GM20431 (cell line): ENCODE measurements at regions not wholly inside any gene's neighbourhood (a gene's known extent, or its start where the extent isn't known, plus 50 kb on each side); places are given as distances from the start of the nearest gene placed in this dataset.
"Not testable (repeated sequence)": the region's sequence is repeated elsewhere in the genome, so short reads cannot be mapped to it uniquely, and the experiment has no call there.

ENCODE experiments used
- in situ Hi-C: fragments of 300-500 bp; cut with MseI, MboI; formaldehyde crosslinking; loops from one replicate; pipeline ENCODE4 v1.15.0; 2020; ENCODE audit warnings: low sequenced_read_pairs; ENCODE audit not compliant: unreplicated experiment

- in situ Hi-C loops = not testable (repeated sequence)
These were observed 141.1 kb downstream of the SLCO4C1 start for GRCh38 chr5:102154791-102155605.

- in situ Hi-C loops = no loop called here
These were observed 141.8 kb downstream of the SLCO4C1 start for GRCh38 chr5:102154291-102154690.

- in situ Hi-C loops = no loop called here
These were observed 142.9 kb downstream of the SLCO4C1 start for GRCh38 chr5:102153003-102153759.

DNA sequence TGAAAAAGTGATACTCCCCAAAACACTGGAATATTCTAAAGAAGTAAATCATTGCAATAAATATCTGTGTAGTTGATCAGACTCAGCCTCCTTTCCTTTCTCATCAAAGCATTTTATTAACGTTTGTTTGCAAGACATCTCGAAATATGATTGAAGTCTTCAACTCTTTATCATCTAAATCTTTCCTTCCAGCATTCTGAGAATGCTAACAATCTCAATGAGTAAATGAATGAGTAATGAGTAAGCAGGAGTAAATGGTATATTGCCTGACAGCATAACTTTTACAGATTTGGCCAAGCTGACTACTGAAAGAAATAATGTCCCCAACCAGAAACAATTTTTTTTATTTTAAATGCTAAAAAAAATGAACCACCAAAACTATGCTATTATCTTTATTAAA lies 157.1 kb downstream of the SLCO4C1 start:
- in situ Hi-C loops = no loop called here

GRCh38 chr5:102138243-102138653 lies 157.8 kb downstream of the SLCO4C1 start:
- in situ Hi-C loops = no loop called here

GRCh38 chr5:102130890-102131289 lies 165.2 kb downstream of the SLCO4C1 start:
- in situ Hi-C loops = no loop called here

- in situ Hi-C loops = no loop called here
These were observed 165.7 kb downstream of the SLCO4C1 start for GRCh38 chr5:102130386-102130785.

DNA sequence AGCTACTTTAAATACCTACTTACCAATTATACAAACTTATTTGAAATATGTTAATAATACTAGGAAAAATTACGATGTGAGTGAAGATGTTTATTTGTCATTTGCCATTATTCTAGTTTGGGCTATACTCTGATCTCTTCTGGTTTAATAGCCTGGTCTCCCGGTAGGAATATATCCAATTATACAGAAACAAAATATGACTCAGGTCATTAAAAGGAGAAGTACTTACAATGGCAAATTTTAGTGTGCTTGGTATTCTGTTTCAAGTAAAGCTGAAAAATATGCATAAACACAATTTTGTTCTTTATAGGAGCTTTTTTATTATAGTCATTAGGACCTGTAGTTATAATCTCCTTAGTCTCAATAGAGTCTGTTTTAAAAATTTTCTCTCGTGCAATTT lies 176.8 kb downstream of the SLCO4C1 start:
- in situ Hi-C loops = no loop called here

DNA sequence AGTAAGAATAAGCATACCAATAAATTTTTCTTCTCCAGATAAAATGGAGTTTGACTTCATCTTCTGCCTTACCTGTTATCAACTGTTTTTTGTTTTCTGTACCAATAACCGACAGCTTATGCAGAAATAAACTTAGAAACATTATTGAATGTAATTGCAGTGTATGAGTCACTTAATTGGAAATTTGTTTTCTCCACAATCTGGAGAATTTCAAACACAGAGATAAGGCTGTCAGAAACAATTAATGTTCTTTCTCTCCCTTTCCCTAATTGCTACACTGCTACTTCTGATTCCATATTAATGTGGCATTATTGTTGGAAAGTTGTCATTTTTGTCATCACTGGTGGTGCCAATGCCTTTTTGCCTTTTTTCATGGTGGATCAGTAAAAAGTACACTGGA lies 180.3 kb downstream of the SLCO4C1 start:
- in situ Hi-C loops = no loop called here

DNA sequence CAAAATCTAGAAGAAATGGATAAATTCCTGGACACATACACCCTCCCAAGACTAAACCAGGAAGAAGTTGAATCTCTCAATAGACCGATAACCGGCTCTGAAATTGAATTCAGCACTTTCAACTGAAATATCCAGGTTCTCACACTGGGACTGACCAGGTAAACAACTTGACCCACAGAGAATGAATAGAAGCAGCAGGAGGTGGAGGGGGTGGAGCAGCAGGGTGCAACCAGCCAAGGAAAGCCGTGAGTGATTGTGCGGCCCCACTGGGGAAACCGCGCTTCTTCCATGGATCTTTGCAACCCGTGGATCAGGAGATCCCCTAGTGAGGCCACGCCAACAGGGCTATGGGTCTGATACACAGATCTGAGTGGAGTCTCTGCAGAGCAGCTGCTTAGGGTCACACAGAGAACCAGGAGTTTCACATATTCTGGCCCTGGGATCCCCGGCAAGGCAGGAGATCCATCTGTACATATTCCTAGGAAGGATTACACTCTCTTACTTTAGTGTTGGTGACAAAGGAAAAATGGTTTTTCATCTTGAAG lies 181.5 kb downstream of the SLCO4C1 start:
- in situ Hi-C loops = no loop called here

DNA sequence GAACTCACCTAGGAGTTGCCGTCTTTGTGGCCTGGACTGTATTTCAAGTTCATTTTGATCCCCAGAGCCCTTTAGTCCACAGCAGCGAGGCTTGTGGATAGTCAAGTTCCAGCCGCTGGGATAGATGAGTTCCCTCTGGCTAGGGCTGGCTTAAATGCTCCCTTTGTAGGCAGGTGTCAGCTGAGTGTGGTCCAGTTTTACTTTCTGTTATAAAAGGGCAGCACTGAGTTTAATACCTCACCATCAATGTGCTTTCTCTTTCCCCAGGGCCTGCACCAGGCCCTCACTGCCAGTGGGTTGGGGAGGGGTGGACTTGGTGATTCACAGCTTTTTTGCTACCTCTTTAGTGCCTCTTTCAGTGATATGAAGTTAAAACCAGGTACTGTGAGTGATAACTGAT lies 188.2 kb downstream of the SLCO4C1 start:
- in situ Hi-C loops = no loop called here

- in situ Hi-C loops = no loop called here
These were observed 189.5 kb downstream of the SLCO4C1 start for GRCh38 chr5:102106599-102106998.

DNA sequence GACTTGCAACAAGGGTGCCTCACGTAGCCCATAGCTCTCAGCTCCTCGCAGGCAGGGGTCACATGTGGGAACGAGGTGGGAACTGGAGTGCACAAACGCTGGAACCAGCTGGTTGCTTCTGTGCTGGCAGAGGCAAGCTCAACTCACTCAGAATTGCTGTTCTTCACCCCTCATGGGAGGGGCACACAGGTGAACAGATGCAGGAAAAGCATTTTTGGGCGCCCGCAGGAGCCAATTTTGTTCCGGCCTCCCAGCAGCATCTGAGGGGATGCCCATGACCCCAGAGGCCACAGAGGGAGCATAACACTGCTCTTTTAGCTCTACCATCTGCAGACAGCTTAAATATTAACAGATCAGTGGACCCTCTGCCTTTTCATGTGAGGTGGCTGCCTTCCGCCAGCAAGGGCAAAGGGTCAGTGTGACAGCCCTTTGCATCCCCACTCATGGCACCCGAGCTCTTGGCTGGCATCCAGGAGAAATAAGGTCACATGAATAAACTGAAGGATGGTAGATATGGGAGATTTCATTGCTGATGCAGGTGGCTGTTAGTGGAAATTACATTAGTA lies 196.2 kb downstream of the SLCO4C1 start:
- in situ Hi-C loops = no loop called here

DNA sequence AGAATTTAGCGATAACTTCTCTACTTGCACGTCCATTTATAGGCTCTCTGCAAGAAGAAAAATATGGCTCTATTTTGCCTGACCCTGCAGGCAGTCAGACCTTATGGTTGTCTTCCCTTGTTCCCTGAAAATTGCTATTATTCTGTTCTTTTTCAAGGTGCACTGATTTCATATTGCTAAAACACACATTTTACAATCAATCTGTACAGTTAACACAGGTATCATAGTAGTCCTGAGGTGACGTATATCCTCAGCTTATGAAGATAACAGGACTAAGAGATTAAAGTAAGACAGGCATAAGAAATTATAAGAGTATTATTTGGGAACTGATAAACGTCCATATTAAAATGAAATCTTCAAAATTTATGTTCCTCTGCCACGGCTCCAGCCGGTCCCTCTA lies 197.0 kb downstream of the SLCO4C1 start:
- in situ Hi-C loops = not testable (repeated sequence)

GRCh38 chr5:102098606-102099005 lies 197.5 kb downstream of the SLCO4C1 start:
- in situ Hi-C loops = not testable (repeated sequence)

GRCh38 chr5:102090770-102091169 lies 205.3 kb downstream of the SLCO4C1 start:
- in situ Hi-C loops = no loop called here

- in situ Hi-C loops = no loop called here
These were observed 206.2 kb downstream of the SLCO4C1 start for GRCh38 chr5:102089883-102090282.

DNA sequence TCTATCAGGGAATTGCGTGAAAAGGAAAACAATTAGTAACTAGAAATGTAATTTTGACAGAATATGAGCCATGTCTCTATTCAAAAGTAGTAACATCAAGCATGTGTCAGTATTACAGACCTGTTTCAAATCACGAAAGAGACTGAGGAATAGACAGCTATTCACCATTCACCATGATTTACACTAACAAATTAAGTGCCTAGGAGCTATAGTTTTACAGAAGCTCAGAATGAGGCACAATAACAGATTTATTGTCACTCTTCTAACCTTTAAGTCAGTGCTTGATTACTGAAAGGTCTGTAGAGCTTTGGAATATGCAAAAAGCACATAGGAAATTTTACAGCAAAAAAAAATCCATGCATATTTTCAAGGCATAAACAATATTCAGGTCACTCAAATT lies 208.2 kb downstream of the SLCO4C1 start:
- in situ Hi-C loops = no loop called here

GRCh38 chr5:102080288-102080687 lies 215.8 kb downstream of the SLCO4C1 start:
- in situ Hi-C loops = no loop called here

GRCh38 chr5:102077920-102078319 lies 218.2 kb downstream of the SLCO4C1 start:
- in situ Hi-C loops = no loop called here

GRCh38 chr5:102069974-102070373 lies 226.1 kb downstream of the SLCO4C1 start:
- in situ Hi-C loops = no loop called here
